Stromal cell of bone marrow (primary cell): ENCODE measurements at regions not wholly inside any gene's neighbourhood (a gene's known extent, or its start where the extent isn't known, plus 50 kb on each side); places are given as distances from the start of the nearest gene placed in this dataset.
A peak's percentile ranks its signal among the peaks of the same experiment; 100 is the strongest.

Experiments
- DNase-seq: peaks from one replicate; pipeline ENCODE4 v3.0.0-alpha.2; 2012; ENCODE audit warnings: low read depth

DNA sequence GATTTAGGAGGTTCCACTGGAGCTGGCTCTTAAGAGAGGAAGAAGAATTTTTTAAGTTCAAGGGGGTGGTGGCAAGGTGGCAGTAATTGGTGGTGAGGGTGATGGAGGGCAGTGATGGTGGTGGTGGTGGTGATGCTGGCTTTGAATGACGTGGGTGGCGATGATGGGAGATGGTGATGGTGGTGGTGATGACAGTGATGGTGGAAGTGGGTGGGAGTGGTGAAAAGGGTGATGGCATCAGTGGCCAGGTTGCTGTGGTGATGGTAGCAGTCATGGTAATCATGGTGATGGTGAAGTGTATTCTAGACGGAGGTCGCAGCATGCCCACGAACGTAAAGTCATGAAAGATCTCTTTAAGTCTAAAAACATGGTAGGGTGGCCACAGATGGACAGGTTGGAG lies 197.3 kb downstream of the PTEN start:
- no peak for DNase-seq

DNA sequence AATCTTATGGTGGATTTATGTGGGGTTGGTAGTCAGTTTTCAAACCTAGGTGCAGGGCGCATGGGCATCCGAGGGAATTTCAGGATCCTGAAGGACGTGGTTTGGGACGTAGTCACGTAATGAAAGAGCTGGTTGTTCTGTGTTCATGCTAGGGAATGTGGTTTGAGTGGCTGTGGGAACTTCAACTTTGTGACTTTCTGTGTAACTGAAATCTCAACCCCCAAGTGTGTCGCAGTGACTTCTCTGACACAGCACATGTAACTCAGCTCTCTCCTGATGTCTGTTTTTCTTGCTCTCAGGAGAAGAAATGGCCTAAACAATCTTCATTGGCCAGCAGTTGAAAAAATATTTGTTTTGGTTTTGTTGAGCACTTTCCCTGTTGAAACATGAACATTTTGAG lies 199.0 kb downstream of the PTEN start:
- no peak for DNase-seq

DNA sequence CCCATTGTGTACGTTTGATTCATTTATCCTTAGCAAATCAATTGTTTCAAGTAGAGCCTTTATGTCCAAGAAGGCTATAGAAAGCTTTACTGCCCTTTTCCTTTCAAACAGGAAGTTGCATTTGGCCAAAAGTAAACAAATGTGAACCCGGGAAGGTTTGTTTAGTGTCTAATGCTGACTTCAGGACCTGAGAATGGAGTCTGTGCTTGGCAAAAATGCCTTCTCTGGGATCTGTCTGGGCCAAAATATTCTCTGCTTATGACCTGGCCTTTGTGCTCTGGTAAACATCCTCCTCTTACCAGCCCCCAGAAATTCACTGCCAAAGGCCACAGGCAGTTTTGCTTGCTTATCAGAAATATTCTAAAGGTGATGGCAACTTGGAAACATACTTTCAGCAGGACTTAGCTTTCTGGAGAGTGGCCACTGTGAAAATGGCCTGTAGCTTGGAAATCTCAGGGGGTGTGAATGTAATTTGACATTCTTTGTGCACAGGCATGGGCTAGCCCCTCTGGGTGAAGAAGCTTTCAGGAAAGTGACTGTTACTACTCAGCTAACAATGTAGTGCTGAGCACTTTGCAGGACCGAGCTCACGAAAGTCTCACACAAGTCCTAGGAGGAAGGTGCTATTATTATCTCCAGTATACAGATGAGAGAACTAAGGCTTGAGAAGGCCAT lies 199.5 kb downstream of the PTEN start:
- DNase-seq = no peak

DNA sequence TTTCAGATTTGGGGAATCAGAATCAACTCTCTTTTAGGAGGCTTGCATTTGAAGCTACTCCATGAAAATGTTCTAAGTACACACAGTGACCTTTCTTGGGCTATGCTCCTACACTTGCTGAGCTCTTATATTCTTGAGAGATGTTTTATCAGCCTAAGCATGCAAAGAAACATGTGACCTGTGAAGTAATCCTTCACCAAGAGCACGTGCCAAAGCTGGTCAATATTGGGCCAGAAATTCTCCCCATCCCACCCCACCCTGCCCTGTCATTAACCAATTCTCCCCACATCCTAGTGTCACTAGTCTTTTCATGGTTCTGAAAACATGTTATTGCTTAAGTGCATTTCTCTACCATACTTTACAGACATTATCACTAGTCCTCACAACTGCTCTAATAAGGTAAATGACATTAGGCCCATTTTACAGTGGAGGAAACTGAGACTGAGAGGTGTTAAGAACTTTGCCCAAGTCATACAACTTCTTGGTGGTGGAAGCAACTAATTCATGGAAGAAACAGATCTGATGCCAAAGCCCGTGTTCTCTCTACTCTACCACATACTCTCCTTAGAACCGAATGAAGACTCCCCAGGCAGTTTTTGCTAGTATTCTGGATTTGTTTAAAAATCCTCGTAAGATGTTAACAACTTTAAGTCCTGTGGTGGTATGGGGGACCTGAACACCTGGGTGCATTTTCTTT lies 200.6 kb downstream of the PTEN start:
- no peak for DNase-seq

DNA sequence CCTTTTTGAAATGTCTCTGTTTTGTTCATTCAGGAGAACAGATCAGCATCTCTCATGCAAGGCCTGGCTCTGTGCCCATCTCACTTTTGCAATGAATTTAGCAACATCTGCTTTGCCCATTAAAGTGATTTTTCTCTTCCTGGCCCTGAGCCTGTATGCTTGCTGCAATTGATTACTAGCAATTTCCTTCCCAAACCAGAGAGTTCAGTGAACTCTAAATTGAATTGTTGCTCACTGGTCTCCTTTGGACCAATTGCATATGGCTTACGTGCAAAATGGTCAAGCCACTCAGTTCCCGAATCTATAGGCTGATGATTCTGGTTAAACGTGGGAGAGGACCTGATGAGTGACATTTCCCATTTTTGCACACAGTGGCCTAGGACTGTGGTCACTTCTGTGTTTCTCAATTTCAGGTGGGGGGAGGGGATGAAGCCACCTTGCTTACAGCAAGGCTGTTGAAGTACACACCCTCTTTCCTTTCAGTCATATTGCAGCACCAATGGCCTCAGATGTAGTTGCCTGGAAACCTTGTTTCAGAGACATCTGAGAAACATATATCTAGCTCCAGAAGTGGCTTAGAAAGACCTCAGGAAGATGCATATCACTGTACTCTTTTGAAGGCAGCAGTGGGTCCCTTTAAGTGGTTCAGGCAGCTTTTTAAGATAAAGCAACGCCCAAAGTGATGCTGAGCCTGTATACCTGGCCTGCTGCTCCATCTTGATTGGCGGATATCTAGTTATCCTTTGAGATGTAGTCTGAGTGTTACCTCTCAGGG lies 201.4 kb downstream of the PTEN start:
- DNase-seq = peak; percentile 75

DNA sequence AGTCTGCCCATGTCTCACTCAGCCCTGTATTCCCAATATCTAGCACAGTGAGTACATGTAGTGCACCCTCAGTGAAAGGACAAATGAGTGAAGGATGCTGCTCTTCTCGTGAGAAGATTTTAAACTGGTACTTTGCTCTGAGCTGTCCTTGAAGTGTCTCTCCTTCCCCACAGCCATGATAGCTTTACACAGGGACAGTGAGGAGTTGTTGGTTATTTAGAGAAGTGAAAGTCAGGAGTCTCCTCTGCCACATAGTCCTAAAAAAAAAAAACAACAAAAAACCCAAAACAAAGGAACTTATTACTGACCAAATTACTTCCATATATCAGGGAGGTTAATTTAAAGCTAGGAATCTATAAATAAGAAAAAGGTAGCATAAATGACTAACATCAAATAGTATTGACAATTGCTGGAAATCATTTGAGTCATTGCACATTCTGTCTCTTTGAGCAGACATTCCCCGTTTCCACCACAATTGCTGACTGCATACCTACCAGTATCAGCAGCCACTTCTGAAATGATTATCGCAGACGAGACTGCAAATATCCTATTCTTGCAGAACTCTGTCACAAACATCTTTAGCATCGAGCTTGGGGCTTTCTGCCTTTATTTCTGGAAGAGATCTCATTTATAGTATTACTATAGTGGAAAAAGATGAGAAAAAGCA lies 202.1 kb downstream of the PTEN start:
- no peak for DNase-seq

DNA sequence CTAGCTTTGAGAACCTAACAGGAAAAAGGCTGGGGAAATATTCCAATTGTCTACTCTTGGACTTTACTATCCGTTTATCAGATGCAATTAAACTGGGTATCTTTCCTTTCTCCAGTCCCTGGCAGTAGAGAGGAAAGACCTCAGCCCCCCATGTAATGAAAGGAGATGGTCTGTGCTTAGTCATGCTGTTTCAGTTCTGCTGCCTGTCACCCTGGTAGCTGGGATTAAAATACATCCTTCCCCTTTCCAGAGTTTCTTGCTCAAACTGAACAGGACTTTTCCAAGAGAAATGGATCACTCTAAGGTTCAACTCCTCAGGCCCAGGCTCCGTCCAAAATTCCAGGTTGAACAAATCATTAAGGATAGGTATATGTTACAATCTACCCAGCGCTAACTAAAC lies 202.9 kb downstream of the PTEN start:
- DNase-seq = no peak

DNA sequence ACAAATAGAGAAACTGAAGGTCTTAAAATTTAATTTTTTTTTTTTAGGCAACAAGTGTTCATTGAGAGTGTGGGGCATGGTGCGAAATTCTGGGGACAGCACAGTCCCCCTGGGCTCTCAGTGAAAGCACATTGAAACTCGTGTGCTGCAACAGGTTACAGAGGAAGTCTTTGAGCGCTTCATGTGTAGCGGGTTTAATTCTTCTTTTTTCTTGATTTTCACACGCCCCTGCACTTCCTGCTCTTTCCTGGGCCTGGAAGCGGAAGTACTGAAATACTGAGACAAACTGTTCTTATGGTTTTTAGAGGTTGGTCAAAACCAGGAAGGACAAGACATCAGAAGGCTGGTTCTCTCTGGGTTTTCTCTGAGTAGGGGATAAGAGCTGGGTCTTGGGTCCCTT lies 203.5 kb downstream of the PTEN start:
- DNase-seq = no peak

DNA sequence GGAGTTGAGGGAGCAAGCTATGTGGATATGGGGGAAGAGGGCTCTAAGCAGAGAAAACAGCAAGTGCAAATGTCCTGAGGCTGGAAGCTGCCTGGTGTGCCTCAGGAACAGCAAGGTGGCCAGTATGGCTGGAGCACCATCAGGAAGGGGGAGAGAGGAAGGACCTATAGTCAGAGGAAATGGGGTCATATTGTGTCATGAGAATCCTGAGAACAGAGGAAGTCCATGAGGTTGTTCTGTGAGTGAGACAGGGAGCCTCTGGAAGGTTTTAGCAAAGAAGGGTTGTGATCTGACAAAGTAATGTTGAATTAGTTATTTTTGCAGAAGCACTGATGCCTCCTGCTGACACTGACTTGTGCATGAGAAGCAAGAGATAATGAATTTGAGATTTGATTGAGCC lies 204.3 kb downstream of the PTEN start:
- no peak for DNase-seq

DNA sequence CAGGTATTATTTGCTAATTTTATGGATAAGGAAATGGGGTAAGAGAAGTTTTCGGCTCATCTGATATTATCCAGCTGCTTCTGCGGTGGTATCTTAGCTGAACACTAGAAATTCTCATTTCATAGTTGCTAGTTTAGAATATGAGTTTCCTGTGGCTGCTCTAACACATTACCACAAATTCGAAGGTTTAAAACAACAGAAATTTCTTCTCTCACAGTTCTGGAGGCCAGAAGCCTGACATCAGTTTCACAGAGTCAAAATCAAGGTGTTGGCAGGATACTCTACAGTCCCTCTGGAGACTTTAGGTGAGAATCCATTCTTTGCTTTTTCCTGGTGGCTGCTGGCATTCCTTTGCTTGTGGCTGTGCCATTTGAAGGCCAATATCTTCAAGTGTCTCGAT lies 205.9 kb downstream of the PTEN start:
- no peak for DNase-seq

DNA sequence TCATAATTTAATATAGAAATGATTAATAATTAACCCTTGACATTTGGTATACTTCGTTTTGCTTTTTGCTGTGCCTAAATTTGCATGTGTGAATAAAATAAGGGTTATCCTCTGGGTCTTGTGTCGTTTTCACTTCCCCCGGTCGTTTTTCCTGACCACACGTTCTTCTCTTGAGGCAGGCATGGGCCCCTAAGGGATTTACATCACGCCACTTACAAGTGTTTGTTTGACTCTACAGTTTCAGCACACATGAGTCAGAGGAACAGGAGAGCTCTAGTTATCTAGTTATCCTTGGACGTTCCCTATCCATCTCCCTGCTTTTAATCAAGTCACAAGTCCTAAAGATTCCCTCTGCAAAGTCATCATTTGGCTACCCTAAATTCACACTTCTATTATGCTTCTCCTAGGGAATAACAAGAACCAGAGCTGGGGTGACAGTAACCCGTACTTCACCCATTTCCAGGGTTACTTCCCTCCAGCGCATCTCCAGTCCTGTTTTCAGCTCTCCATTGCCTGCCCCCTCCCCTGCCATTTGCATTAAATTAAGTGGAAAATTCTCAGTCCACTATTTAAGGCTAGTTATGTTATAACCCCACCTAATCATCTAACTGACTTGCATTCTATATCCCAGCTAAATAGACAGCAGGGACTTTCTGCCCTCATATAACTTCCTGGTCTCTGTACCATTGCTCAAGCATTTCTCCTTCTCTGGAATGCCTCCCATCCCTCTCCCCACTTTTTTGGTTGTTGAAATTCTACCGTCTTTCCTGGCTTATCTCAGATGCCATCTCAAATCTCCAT lies 206.9 kb downstream of the PTEN start:
- DNase-seq = peak; percentile 63

DNA sequence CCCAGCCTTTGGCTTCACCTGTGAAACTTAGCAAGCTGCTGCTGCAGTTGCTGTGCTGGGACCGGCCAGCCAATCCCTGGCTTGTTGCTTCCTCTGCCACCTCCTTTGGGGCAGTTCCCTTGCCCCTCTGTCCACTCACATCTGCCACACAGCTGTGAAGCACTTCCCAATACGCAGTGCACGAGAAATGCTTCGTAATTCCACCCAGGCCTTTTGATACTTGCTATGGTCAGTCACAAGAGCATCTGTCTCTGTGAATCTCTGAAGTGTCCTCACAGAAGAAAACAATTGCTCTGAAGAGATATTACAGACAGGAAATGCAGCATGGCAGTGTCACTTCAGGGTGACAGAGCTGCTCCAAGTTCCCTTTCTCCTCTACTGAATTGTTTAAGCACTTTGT lies 208.5 kb downstream of the PTEN start:
- DNase-seq = no peak

DNA sequence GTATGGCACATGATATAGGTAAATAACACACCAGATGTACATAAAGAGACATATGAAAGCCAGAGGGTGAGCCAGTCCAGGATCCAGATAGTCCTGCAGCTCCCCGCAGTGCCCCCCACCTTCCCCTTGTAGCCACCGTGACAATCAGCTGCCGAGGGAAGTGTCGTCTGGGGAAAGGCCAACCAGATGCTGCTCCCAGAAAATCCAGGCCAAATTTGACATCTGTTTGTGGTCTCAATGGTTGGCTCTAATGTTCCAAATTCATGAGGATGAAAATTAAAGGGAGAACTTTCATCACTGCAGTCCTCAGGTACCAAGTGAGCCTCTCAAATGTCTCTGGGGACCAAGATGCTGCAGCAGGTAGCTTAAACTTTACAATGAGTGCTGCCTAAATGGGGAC lies 210.3 kb downstream of the PTEN start:
- no peak for DNase-seq

DNA sequence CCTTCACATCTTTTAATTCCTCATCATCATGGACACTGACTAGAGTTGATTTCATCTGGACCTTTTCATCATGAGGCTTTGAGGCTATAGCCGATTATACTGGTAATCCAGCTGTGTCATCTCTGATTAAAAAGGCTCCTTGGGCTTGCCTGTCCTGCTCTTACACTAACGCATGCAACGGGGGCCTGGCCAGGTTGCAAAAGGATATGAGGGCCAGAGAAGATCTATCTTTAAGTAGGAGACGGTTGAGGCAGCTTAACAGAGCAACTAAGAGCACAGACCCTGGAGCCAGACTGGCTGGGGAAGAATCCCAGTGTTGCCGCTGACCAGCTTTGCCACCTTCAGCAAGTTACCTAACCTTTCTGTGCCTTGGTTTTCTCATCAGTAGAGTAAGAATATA lies 211.5 kb downstream of the PTEN start:
- DNase-seq = no peak

DNA sequence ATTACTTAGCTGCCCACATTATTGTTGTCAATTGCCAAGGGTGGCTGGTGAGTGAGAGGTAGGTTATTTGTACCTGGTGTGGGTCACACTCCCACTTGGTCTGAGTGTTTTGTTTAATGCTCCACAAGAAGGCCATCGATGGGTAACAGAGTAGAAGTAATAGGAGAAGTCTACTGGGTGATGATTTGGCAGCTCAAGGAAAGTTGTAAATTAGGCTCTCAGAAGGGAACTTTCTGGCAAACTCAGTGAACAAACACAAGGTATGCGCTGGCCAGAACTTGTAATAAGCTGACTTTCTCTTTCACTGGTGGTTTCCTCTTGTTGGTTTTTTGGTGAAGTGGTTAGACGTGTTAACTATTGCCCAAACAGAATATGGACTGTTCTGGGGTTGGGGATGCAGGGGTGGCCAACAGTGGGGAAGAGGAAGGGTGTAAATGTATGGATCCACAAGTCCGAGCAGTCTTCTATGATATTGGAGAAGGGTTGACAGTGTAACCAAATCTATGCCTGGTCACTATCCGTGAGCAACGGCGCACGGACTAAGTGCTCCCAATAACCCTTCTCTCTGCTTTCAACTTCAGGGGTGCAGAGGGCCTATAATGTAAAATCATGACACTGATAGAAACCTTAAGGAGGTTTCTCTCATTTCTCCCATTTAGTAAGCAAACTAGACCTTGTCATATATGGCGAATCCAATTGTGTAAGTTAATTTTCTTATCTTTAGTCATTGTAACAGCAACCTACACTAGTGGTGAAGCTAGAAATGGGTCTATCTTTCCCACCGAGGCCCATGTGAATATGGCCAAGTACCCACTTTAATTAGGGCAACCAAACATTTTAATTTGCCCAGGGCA lies 212.8 kb downstream of the PTEN start:
- no peak for DNase-seq

DNA sequence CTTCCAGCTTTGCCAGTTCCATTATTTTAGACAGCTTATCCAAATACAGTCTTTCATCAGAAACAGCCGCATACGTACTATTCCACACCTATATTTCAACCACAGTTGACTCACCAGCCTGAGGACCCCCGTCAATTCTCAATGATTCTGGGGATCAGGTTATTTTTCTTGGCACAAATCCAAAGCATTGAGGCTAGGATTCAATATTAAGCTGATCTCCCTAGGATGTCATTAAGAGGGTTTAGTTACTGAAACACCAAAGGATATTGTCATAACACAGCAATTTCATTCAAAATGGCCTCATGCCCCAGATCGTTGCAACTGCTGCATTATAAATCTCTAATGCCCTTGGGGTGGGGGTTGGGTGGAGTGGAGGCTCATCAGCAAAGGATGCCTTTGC lies 214.6 kb downstream of the PTEN start:
- DNase-seq = no peak

DNA sequence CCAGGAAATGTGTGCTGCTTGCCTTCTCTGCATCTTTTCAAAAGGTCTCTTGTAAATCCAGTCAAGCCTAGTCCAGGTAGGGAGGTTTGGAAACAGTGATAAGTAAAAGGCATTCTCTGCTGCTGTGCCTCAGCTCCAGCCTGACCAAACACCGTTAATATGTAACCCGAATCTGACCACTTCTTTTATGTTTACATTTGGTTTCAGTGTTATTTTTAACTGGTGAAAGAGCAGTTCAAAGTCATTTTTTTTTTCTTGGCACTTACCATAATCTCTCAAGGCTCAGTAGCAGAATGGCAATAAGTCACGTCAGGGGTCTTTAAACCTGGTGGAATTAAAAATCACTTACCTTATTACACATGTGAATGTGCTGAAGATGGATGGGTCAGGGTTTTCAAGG lies 216.8 kb downstream of the PTEN start:
- DNase-seq = no peak

DNA sequence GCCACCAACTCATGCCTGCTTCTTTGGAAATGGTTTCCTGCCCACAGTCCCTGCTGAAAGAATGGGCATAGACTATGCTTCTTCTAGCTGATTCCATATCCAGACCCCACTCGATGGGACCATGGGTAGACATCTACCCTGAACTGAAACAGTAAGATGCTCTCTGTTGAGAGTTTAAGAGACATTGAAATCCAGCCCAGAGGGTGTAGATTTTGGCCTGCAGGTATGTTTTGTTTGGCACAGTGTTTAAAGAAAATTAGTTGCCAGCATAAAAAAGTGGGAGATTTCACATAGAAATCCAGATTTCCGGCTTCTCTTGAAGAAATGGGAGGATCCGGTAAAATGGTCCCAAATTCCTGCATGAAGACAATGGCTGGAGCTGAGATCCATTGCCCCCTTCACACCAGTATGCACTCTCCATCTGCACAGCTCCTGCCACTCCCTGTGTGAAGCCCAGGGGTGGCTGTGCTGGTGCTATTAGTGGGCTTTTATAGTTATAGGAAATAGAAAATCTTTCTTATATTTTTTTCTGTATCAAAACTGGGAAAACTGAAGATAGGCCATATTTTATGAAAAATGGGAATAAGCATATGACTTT lies 218.1 kb downstream of the PTEN start:
- no peak for DNase-seq

DNA sequence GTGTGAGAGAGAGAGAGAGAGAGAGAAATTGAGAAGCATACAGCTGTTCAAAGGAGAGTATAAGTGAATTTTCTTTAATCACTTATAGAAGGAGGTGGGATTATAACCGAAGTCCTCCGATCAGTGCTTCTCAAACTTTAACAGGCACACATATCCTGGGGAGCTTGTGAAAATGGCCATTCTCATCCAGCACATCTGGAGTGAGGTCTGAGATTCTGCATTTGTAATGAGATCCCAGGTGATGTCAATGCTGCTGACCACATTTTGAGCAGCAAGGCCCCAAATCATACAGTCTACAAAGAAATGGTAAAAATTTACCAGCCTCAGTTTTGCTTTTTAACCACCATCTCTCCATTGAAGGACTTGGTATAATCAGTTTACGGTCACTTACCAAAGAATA lies 219.0 kb downstream of the PTEN start:
- no peak for DNase-seq

DNA sequence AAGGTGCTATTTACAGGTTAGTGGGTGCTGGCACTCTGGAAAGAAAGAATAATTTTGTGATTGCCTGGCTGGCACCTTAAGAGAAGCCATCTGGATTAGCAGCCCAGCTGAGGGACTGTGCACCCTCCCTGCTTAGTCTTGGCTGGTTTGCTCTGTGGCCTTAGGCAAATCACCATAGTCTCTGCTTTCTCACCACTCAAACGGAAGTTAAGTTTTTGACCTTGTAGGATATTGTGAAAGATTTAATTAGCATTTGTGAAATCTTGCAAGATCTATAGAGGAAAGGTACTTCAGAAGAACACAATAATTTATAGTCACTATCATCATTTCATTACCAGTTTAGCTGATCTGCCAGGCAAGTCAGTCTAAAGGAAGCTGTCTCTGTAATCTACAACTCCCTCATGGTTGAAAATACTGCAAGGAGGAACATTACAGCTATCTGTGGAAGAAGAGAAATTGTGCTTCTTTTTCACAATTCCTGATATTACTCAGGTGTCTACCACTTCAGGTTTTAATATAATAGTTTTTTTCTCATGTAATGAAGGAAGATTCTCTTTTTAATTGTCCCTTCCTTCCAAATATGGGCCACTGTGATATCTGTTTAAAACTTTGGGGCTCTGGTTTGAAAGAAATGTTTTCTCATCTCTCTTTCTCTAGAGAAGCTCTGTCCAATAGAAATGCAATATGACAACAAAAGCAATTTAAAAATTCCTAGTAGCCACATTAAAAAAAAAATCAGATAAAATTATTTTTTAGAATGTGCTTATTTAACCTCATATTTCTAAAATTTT lies 219.6 kb downstream of the PTEN start:
- DNase-seq = no peak
